Subcutaneous abdominal adipose tissue (tissue), 5 donors: ENCODE measurements at regions not wholly inside any gene's neighbourhood (a gene's known extent, or its start where the extent isn't known, plus 50 kb on each side); places are given as distances from the start of the nearest gene placed in this dataset.
"Not testable (repeated sequence)": the region's sequence is repeated elsewhere in the genome, so short reads cannot be mapped to it uniquely, and the experiment has no call there.

Experiments
- H3K27ac ChIP-seq: one replicate; pipeline ENCODE4 v1.7.0; 2013; ENCODE audit warnings: low read depth, mild to moderate bottlenecking, inconsistent platforms, low read length, moderate library complexity
- H3K27me3 ChIP-seq, 5 donors: one replicate each; pipeline ENCODE4 v1.7.0; 2013; ENCODE audit warnings: low read length in 5 of 5, inconsistent platforms in 1 of 5; ENCODE audit not compliant: control insufficient read depth in 5 of 5, insufficient read depth in 4 of 5
- H3K36me3 ChIP-seq, 5 donors: one replicate each; pipeline ENCODE4 v1.7.0; 2013; ENCODE audit warnings: low read length in 5 of 5; ENCODE audit not compliant: control insufficient read depth in 5 of 5, insufficient read depth in 5 of 5
- H3K4me1 ChIP-seq, 5 donors: one replicate each; pipeline ENCODE4 v1.7.0; 2013; ENCODE audit warnings: low read length in 5 of 5, mild to moderate bottlenecking in 3 of 5, moderate library complexity in 1 of 5; ENCODE audit not compliant: control insufficient read depth in 5 of 5, insufficient read depth in 5 of 5
- H3K4me3 ChIP-seq, 5 donors: one replicate each; pipeline ENCODE4 v1.7.0; 2013; ENCODE audit warnings: low read length in 5 of 5, low read depth in 1 of 5
- H3K9ac ChIP-seq, 5 donors: one replicate each; pipeline ENCODE4 v1.7.0; 2013; ENCODE audit warnings: low read length in 5 of 5, mild to moderate bottlenecking in 4 of 5, moderate library complexity in 3 of 5
- H3K9me3 ChIP-seq, 5 donors: one replicate each; pipeline ENCODE4 v1.7.0; 2013; ENCODE audit warnings: low read length in 5 of 5; ENCODE audit not compliant: control insufficient read depth in 5 of 5
- donor health status: healthy.
- donor health status: healthy.
- donor health status: healthy.
- donor health status: healthy.
- donor health status: healthy.

- Histone ChIP-seq H3K4me3 (no peak overlapping the region), H3K9me3 (peaks cover 0 to 4% (median 0%) of the 10 kb centered on the region in 5 donors), H3K4me1 (no peaks in the 10 kb centered on the region), H3K27me3 (no peaks in the 10 kb centered on the region), H3K27ac (no peak overlapping the region), H3K9ac (no peak overlapping the region), H3K36me3 (no peaks in the 10 kb centered on the region)
Measured at GRCh38 chr3:181932039-181932438, 220.3 kb downstream of the SOX2 start.

- Histone ChIP-seq H3K36me3 (no peaks in the 10 kb centered on the region), H3K9me3 (peaks cover 0 to 4% (median 0%) of the 10 kb centered on the region in 5 donors), H3K4me3 (no peak overlapping the region), H3K27me3 (no peaks in the 10 kb centered on the region), H3K27ac (no peak overlapping the region), H3K9ac (no peak overlapping the region), H3K4me1 (no peaks in the 10 kb centered on the region)
Measured at GRCh38 chr3:181933052-181933618, 221.4 kb downstream of the SOX2 start.

- H3K9me3 ChIP-seq = no peaks in the 10 kb centered on the region
- no peaks in the 10 kb centered on the region for H3K36me3 ChIP-seq
- no peaks in the 10 kb centered on the region for H3K27me3 ChIP-seq
- H3K9ac ChIP-seq = no peak overlapping the region
- H3K27ac ChIP-seq = no peak overlapping the region
- no peaks in the 10 kb centered on the region for H3K4me1 ChIP-seq
- no peak overlapping the region for H3K4me3 ChIP-seq
Measured at GRCh38 chr3:181935915-181936314, 224.2 kb downstream of the SOX2 start.

- Histone ChIP-seq H3K4me1 (no peaks in the 10 kb centered on the region), H3K27me3 (no peaks in the 10 kb centered on the region), H3K9ac (no peak overlapping the region), H3K9me3 (no peaks in the 10 kb centered on the region), H3K4me3 (no peak overlapping the region), H3K27ac (no peak overlapping the region), H3K36me3 (no peaks in the 10 kb centered on the region)
Measured at GRCh38 chr3:181936774-181937173, 225.0 kb downstream of the SOX2 start.

GRCh38 chr3:181938580-181938979 is 226.9 kb downstream of the SOX2 start:
- not testable (repeated sequence) for H3K9me3 ChIP-seq

GRCh38 chr3:181940703-181941102 is 229.0 kb downstream of the SOX2 start:
- Histone ChIP-seq H3K27me3 (no peaks in the 10 kb centered on the region), H3K9me3 (no peaks in the 10 kb centered on the region), H3K4me1 (no peaks in the 10 kb centered on the region), H3K9ac (no peak overlapping the region), H3K27ac (no peak overlapping the region), H3K4me3 (no peak overlapping the region), H3K36me3 (no peaks in the 10 kb centered on the region)

More at GRCh38 chr3:181938580-181938979, 226.9 kb downstream of the SOX2 start:
- H3K4me3 ChIP-seq, H3K9ac ChIP-seq, H3K27me3 ChIP-seq, H3K36me3 ChIP-seq, H3K4me1 ChIP-seq, H3K27ac ChIP-seq: not testable (repeated sequence)

- H3K4me1 ChIP-seq = no peaks in the 10 kb centered on the region
- H3K27ac ChIP-seq = no peak overlapping the region
- no peaks in the 10 kb centered on the region for H3K27me3 ChIP-seq
- no peak overlapping the region for H3K4me3 ChIP-seq
- H3K36me3 ChIP-seq = no peaks in the 10 kb centered on the region
- H3K9me3 ChIP-seq = no peaks in the 10 kb centered on the region
- no peak overlapping the region for H3K9ac ChIP-seq
Measured at GRCh38 chr3:181941250-181941649, 229.5 kb downstream of the SOX2 start.

- H3K36me3 ChIP-seq = no peaks in the 10 kb centered on the region
- H3K4me1 ChIP-seq = no peaks in the 10 kb centered on the region
- no peak overlapping the region for H3K27ac ChIP-seq
- no peaks in the 10 kb centered on the region for H3K27me3 ChIP-seq
- H3K9me3 ChIP-seq = no peaks in the 10 kb centered on the region
- no peak overlapping the region for H3K4me3 ChIP-seq
- H3K9ac ChIP-seq = no peak overlapping the region
Measured at GRCh38 chr3:181943285-181943684, 231.6 kb downstream of the SOX2 start.

GRCh38 chr3:181947606-181948005 is 235.9 kb downstream of the SOX2 start:
- H3K4me3 ChIP-seq = no peak overlapping the region

GRCh38 chr3:181948286-181948685 is 236.6 kb downstream of the SOX2 start:
- Histone ChIP-seq H3K36me3 (no peaks in the 10 kb centered on the region), H3K4me3 (no peak overlapping the region), H3K4me1 (no peaks in the 10 kb centered on the region), H3K27ac (no peak overlapping the region), H3K9ac (no peak overlapping the region), H3K9me3 (no peaks in the 10 kb centered on the region), H3K27me3 (no peaks in the 10 kb centered on the region)

More at GRCh38 chr3:181947606-181948005, 235.9 kb downstream of the SOX2 start:
- Histone ChIP-seq H3K27me3 (no peaks in the 10 kb centered on the region), H3K36me3 (no peaks in the 10 kb centered on the region), H3K4me1 (no peaks in the 10 kb centered on the region), H3K9me3 (no peaks in the 10 kb centered on the region), H3K9ac (no peak overlapping the region), H3K27ac (no peak overlapping the region)

- Histone ChIP-seq H3K4me1 (no peaks in the 10 kb centered on the region), H3K9ac (no peak overlapping the region), H3K36me3 (no peaks in the 10 kb centered on the region), H3K27ac (no peak overlapping the region), H3K9me3 (no peaks in the 10 kb centered on the region), H3K4me3 (no peak overlapping the region), H3K27me3 (no peaks in the 10 kb centered on the region)
Measured at GRCh38 chr3:181952221-181952620, 240.5 kb downstream of the SOX2 start.
